ENCODE measurements at regions not wholly inside any gene's neighbourhood (a gene's known extent, or its start where the extent isn't known, plus 50 kb on each side); places are given as distances from the start of the nearest gene placed in this dataset.
"Not testable (repeated sequence)": the region's sequence is repeated elsewhere in the genome, so short reads cannot be mapped to it uniquely, and the experiment has no call there.

- DNase-seq (ENCODE audit: low spot score) = no peak
These were observed 353.1 kb upstream of the CXADR start for GRCh38 chr21:17159697-17160096.

- no peak for DNase-seq (ENCODE audit: low spot score)
These were observed 327.2 kb upstream of the CXADR start for GRCh38 chr21:17185674-17186073.

GRCh38 chr21:17189963-17190362, 322.9 kb upstream of the CXADR start:
- DNase-seq (ENCODE audit: low spot score) = no peak

GRCh38 chr21:17191346-17191993, 321.4 kb upstream of the CXADR start:
- no peak for DNase-seq (ENCODE audit: low spot score)

- no peak for DNase-seq (ENCODE audit: low spot score)
These were observed 317.5 kb upstream of the CXADR start for GRCh38 chr21:17195351-17195750.

- DNase-seq (ENCODE audit: low spot score) = no peak
These were observed 316.9 kb upstream of the CXADR start for GRCh38 chr21:17195976-17196375.

- DNase-seq (ENCODE audit: low spot score) = no peak
These were observed 316.2 kb upstream of the CXADR start for GRCh38 chr21:17196623-17197022.

- no peak for DNase-seq (ENCODE audit: low spot score)
These were observed 314.8 kb upstream of the CXADR start for GRCh38 chr21:17197996-17198395.

- no peak for DNase-seq (ENCODE audit: low spot score)
These were observed 312.6 kb upstream of the CXADR start for GRCh38 chr21:17200250-17200649.

- DNase-seq (ENCODE audit: low spot score) = no peak
These were observed 311.0 kb upstream of the CXADR start for GRCh38 chr21:17201741-17202260.

- no peak for DNase-seq (ENCODE audit: low spot score)
These were observed 298.0 kb upstream of the CXADR start for GRCh38 chr21:17214801-17215200.

- not testable (repeated sequence) for DNase-seq (ENCODE audit: low spot score)
These were observed 293.8 kb upstream of the CXADR start for GRCh38 chr21:17219050-17219449.

- peak; percentile 10 for DNase-seq (ENCODE audit: low spot score)
These were observed 281.7 kb upstream of the CXADR start for GRCh38 chr21:17231124-17231523.

- no peak for DNase-seq (ENCODE audit: low spot score)
These were observed 281.1 kb upstream of the CXADR start for GRCh38 chr21:17231771-17232170.

- DNase-seq (ENCODE audit: low spot score) = no peak
These were observed 274.4 kb upstream of the CXADR start for GRCh38 chr21:17238468-17238867.

- no peak for DNase-seq (ENCODE audit: low spot score)
These were observed 262.0 kb upstream of the CXADR start for GRCh38 chr21:17250778-17251241.

- no peak for DNase-seq (ENCODE audit: low spot score)
These were observed 255.1 kb upstream of the CXADR start for GRCh38 chr21:17257784-17258183.

GRCh38 chr21:17264182-17264581, 248.7 kb upstream of the CXADR start:
- DNase-seq (ENCODE audit: low spot score) = no peak

- no peak for DNase-seq (ENCODE audit: low spot score)
These were observed 243.1 kb upstream of the CXADR start for GRCh38 chr21:17269760-17270159.

GRCh38 chr21:17270229-17270628, 242.6 kb upstream of the CXADR start:
- peak; percentile 40 for DNase-seq (ENCODE audit: low spot score)

GRCh38 chr21:17279663-17280062, 233.2 kb upstream of the CXADR start:
- DNase-seq (ENCODE audit: low spot score) = no peak

- not testable (repeated sequence) for DNase-seq (ENCODE audit: low spot score)
These were observed 219.8 kb upstream of the CXADR start for GRCh38 chr21:17293016-17293562.

- DNase-seq (ENCODE audit: low spot score) = no peak
These were observed 216.8 kb upstream of the CXADR start for GRCh38 chr21:17295997-17296396.

GRCh38 chr21:17299576-17299975, 213.3 kb upstream of the CXADR start:
- not testable (repeated sequence) for DNase-seq (ENCODE audit: low spot score)
